Esophagus muscularis mucosa (tissue), 4 donors: ENCODE measurements at regions not wholly inside any gene's neighbourhood (a gene's known extent, or its start where the extent isn't known, plus 50 kb on each side); places are given as distances from the start of the nearest gene placed in this dataset.

Source experiments
- DNase-seq: peaks from one replicate; pipeline ENCODE4 v3.0.0-alpha.2; 2017; ENCODE audit errors: extremely low spot score
- H3K27ac ChIP-seq, 4 donors: fragments of 200-600 bp; sonication (generic); replicated peaks in 1 of 4; 1 replicate in 3 of 4; 2 replicates in 1 of 4; pipeline ENCODE4 v1.5.1; 2016 to 2019; ENCODE audit warnings: mild to moderate bottlenecking in 1 of 4
- H3K27me3 ChIP-seq, 4 donors: fragments of 200-600 bp; sonication (generic); one replicate each; pipeline versions ENCODE4 v1.5.1 to v1.6.0; 2016 to 2019
- H3K36me3 ChIP-seq, 4 donors: fragments of 200-600 bp; sonication (generic); one replicate each; pipeline ENCODE4 v1.5.1; 2016 to 2019
- H3K4me1 ChIP-seq, 4 donors: fragments of 200-600 bp; sonication (generic); one replicate each; pipeline ENCODE4 v1.5.1; 2016 to 2019
- H3K4me3 ChIP-seq, 4 donors: fragments of 200-600 bp; sonication (generic); 1 replicate in 2 of 4; 2 replicates in 2 of 4; pipeline ENCODE4 v1.5.1; 2016 to 2019; ENCODE audit warnings: mild to moderate bottlenecking in 4 of 4, moderate library complexity in 1 of 4
- H3K9me3 ChIP-seq, 4 donors: fragments of 200-600 bp; sonication (generic); 1 replicate in 3 of 4; 2 replicates in 1 of 4; pipeline ENCODE4 v1.5.1; 2016 to 2019
- CTCF ChIP-seq, 3 experiments: fragments of 200-600 bp in 2 of 3; fragments of 450-650 bp in 1 of 3; sonication (generic) in 2 of 3; IDR thresholded peaks; one replicate each; pipeline ENCODE4 v1.5.1; 2017 to 2019; ENCODE audit warnings: antibody characterized with exemption in 3 of 3, mild to moderate bottlenecking in 2 of 3, moderate library complexity in 1 of 3
- EP300 ChIP-seq: sonication (generic); formaldehyde crosslinking; IDR thresholded peaks from one replicate; pipeline ENCODE4 v1.6.1; 2017; ENCODE audit warnings: antibody characterized with exemption
- POLR2A ChIP-seq: fragments of 450-650 bp; IDR thresholded peaks from one replicate; pipeline ENCODE4 v1.6.1; 2017; ENCODE audit warnings: antibody characterized with exemption, moderate library complexity, mild to moderate bottlenecking, low read depth
- POLR2AphosphoS5 ChIP-seq, 2 donors: sonication (generic); formaldehyde crosslinking; IDR thresholded peaks; one replicate each; pipeline ENCODE4 v1.6.1; 2017; ENCODE audit warnings: antibody characterized with exemption in 2 of 2
- WGBS: methylation state at CpG from one replicate; pipeline ENCODE4 v1.1.5; 2018; 5-methylcytosine and 5-hydroxymethylcytosine counted together
- intact Hi-C: fragments of 100-400 bp; cut with DNase I; formaldehyde crosslinking; loops from one replicate; pipeline ENCODE4 v1.15.1; 2023

- Histone ChIP-seq H3K4me1 (no peaks in the 10 kb centered on the region), H3K9me3 (no peaks in the 10 kb centered on the region), H3K4me3 (no peak overlapping the region), H3K27me3 (no peaks in the 10 kb centered on the region), H3K36me3 (no peaks in the 10 kb centered on the region), H3K27ac (no peak overlapping the region)
- 74% methylated on average over 1 of the region's 1 CpG for WGBS
- TF ChIP-seq POLR2A (no peak), EP300 (no peak), CTCF (IDR thresholded peaks at IDR 0.05) (no peak), POLR2AphosphoS5 (IDR thresholded peaks at IDR 0.05) (no peak)
- DNase-seq = no peak
- intact Hi-C loops = no loop called here
These were observed 1787.9 kb upstream of the WWC1 start for GRCh38 chr5:166503506-166503905.

GRCh38 chr5:166505067-166505466, 1786.4 kb upstream of the WWC1 start:
- WGBS = 70% methylated on average over 2 of the region's 2 CpGs

GRCh38 chr5:166505544-166505943, 1785.9 kb upstream of the WWC1 start:
- TF ChIP-seq CTCF (IDR thresholded peaks at IDR 0.05) = no peak
- no peak for TF ChIP-seq POLR2AphosphoS5 (IDR thresholded peaks at IDR 0.05)
- TF ChIP-seq POLR2A = no peak
- no peak for TF ChIP-seq EP300
- H3K9me3 ChIP-seq = no peaks in the 10 kb centered on the region
- no peaks in the 10 kb centered on the region for H3K27me3 ChIP-seq
- intact Hi-C loops = no loop called here
- H3K4me3 ChIP-seq = no peak overlapping the region
- H3K4me1 ChIP-seq = no peaks in the 10 kb centered on the region
- no peak for DNase-seq
- H3K27ac ChIP-seq = no peak overlapping the region
- no peaks in the 10 kb centered on the region for H3K36me3 ChIP-seq

More at GRCh38 chr5:166505067-166505466, 1786.4 kb upstream of the WWC1 start:
- Histone ChIP-seq H3K9me3 (no peaks in the 10 kb centered on the region), H3K27ac (no peak overlapping the region), H3K4me3 (no peak overlapping the region), H3K27me3 (no peaks in the 10 kb centered on the region), H3K4me1 (no peaks in the 10 kb centered on the region), H3K36me3 (no peaks in the 10 kb centered on the region)
- no peak for TF ChIP-seq CTCF (IDR thresholded peaks at IDR 0.05)
- TF ChIP-seq POLR2AphosphoS5 (IDR thresholded peaks at IDR 0.05) = no peak
- no peak for TF ChIP-seq POLR2A
- no peak for TF ChIP-seq EP300
- no peak for DNase-seq
- intact Hi-C loops = no loop called here

- 77% methylated on average over 2 of the region's 2 CpGs for whole genome bisulfite sequencing
- TF ChIP-seq EP300 (no peak), POLR2A (no peak), CTCF (IDR thresholded peaks at IDR 0.05) (no peak), POLR2AphosphoS5 (IDR thresholded peaks at IDR 0.05) (no peak)
- Histone ChIP-seq H3K9me3 (no peaks in the 10 kb centered on the region), H3K36me3 (no peaks in the 10 kb centered on the region), H3K27ac (no peak overlapping the region), H3K4me1 (no peaks in the 10 kb centered on the region), H3K4me3 (no peak overlapping the region), H3K27me3 (no peaks in the 10 kb centered on the region)
- intact Hi-C loops = no loop called here
- DNase-seq = no peak
These were observed 1783.5 kb upstream of the WWC1 start for GRCh38 chr5:166507810-166508425.

GRCh38 chr5:166509085-166509484, 1782.4 kb upstream of the WWC1 start:
- Histone ChIP-seq H3K36me3 (no peaks in the 10 kb centered on the region), H3K27ac (no peak overlapping the region), H3K27me3 (no peaks in the 10 kb centered on the region), H3K4me1 (no peaks in the 10 kb centered on the region), H3K4me3 (no peak overlapping the region), H3K9me3 (no peaks in the 10 kb centered on the region)
- TF ChIP-seq CTCF (IDR thresholded peaks at IDR 0.05) (no peak), POLR2AphosphoS5 (IDR thresholded peaks at IDR 0.05) (no peak), POLR2A (no peak)
- DNase-seq = no peak
- WGBS = 55% methylated on average over 3 of the region's 3 CpGs
- intact Hi-C loops = no loop called here
